CD14-positive monocyte (primary cell): ENCODE measurements at regions not wholly inside any gene's neighbourhood (a gene's known extent, or its start where the extent isn't known, plus 50 kb on each side); places are given as distances from the start of the nearest gene placed in this dataset.

Source experiments
- DNase-seq, 3 donors: peaks; one replicate each; pipeline ENCODE4 v3.0.0-alpha.2; 2011 to 2022
- H2AFZ ChIP-seq: 2 replicates; pipeline ENCODE4 v1.6.0; 2012; ENCODE audit warnings: mild to moderate bottlenecking, low read depth, low read length, inconsistent platforms; ENCODE audit not compliant: insufficient read depth, poor library complexity, severe bottlenecking
- H3K27ac ChIP-seq, 2 donors: 1 replicate in 1 of 2; 2 replicates in 1 of 2; pipeline ENCODE4 v1.5.1; 2012 to 2013; ENCODE audit warnings: low read length in 2 of 2, control low read depth in 1 of 2, inconsistent platforms in 1 of 2, low read depth in 1 of 2, mild to moderate bottlenecking in 1 of 2
- H3K27me3 ChIP-seq, 2 donors: one replicate each; pipeline versions ENCODE4 v1.6.0 to v1.6.1; 2011 to 2013; ENCODE audit warnings: low read length in 2 of 2; ENCODE audit not compliant: control insufficient read depth in 2 of 2, insufficient read depth in 2 of 2
- H3K36me3 ChIP-seq, 2 donors: replicated peaks in 1 of 2; 1 replicate in 1 of 2; 2 replicates in 1 of 2; pipeline versions ENCODE4 v1.5.1 to v1.6.1; 2012 to 2013; ENCODE audit warnings: low read length in 2 of 2, control low read depth in 1 of 2, inconsistent platforms in 1 of 2, mild to moderate bottlenecking in 1 of 2; ENCODE audit not compliant: insufficient read depth in 2 of 2, control insufficient read depth in 1 of 2
- H3K4me1 ChIP-seq, 2 donors: 1 replicate in 1 of 2; 2 replicates in 1 of 2; pipeline versions ENCODE4 v1.5.1 to v1.6.1; 2012 to 2013; ENCODE audit warnings: low read length in 2 of 2, control low read depth in 1 of 2, inconsistent platforms in 1 of 2, mild to moderate bottlenecking in 1 of 2, moderate library complexity in 1 of 2; ENCODE audit not compliant: insufficient read depth in 2 of 2, control insufficient read depth in 1 of 2
- H3K4me2 ChIP-seq: replicated peaks from 2 replicates; pipeline ENCODE3; 2012; ENCODE audit warnings: low read length, moderate library complexity, mild to moderate bottlenecking; ENCODE audit not compliant: poor library complexity, severe bottlenecking; ENCODE audit errors: extremely low read depth
- H3K4me3 ChIP-seq, 3 experiments: fragments of 200-600 bp in 1 of 3; sonication (generic) in 1 of 3; replicated peaks in 1 of 3; 1 replicate in 2 of 3; 2 replicates in 1 of 3; pipeline ENCODE4 v1.5.1; 2011 to 2013; ENCODE audit warnings: low read length in 3 of 3, mild to moderate bottlenecking in 3 of 3, control low read depth in 2 of 3, low read depth in 2 of 3, inconsistent platforms in 1 of 3, moderate library complexity in 1 of 3
- H3K79me2 ChIP-seq: 2 replicates; pipeline ENCODE4 v1.6.0; 2012; ENCODE audit warnings: mild to moderate bottlenecking, control low read depth, inconsistent platforms, low read length, moderate library complexity; ENCODE audit not compliant: insufficient read depth
- H3K9ac ChIP-seq: 2 replicates; pipeline ENCODE4 v1.6.0; 2017; ENCODE audit warnings: low read length, mild to moderate bottlenecking; ENCODE audit not compliant: insufficient read depth, poor library complexity, severe bottlenecking
- H3K9me3 ChIP-seq, 2 donors: replicated peaks in 1 of 2; 1 replicate in 1 of 2; 2 replicates in 1 of 2; pipeline versions ENCODE4 v1.5.1 to v1.6.1; 2012 to 2013; ENCODE audit warnings: low read length in 2 of 2, control low read depth in 1 of 2; ENCODE audit not compliant: control insufficient read depth in 1 of 2, insufficient read depth in 1 of 2
- H4K20me1 ChIP-seq: 2 replicates; pipeline ENCODE4 v1.6.0; 2012; ENCODE audit warnings: mild to moderate bottlenecking, low read length, control low read depth, moderate library complexity; ENCODE audit not compliant: insufficient read depth
- H3K27ac Mint-ChIP-seq, 7 donors: one replicate each; pipeline ENCODE4 v1.8.0; 2020; ENCODE audit warnings: mild to moderate bottlenecking in 7 of 7, mixed read lengths in 7 of 7, moderate library complexity in 6 of 7, inconsistent platforms in 2 of 7
- H3K27me3 Mint-ChIP-seq, 3 donors: one replicate each; pipeline ENCODE4 v1.8.0; 2021 to 2022; ENCODE audit warnings: low read depth in 3 of 3, mild to moderate bottlenecking in 3 of 3, mixed read lengths in 3 of 3, moderate library complexity in 3 of 3, inconsistent platforms in 1 of 3
- H3K36me3 Mint-ChIP-seq, 2 donors: one replicate each; pipeline ENCODE4 v1.8.0; 2020; ENCODE audit warnings: mixed read lengths in 2 of 2, inconsistent platforms in 1 of 2, mild to moderate bottlenecking in 1 of 2
- H3K4me1 Mint-ChIP-seq: one replicate; pipeline ENCODE4 v1.8.0; 2020; ENCODE audit warnings: mild to moderate bottlenecking, mixed read lengths
- H3K4me3 Mint-ChIP-seq, 2 donors: one replicate each; pipeline ENCODE4 v1.8.0; 2020; ENCODE audit warnings: mild to moderate bottlenecking in 2 of 2, mixed read lengths in 2 of 2, moderate library complexity in 1 of 2
- H3K9me3 Mint-ChIP-seq, 7 donors: one replicate each; pipeline ENCODE4 v1.8.0; 2020 to 2022; ENCODE audit warnings: mixed read lengths in 7 of 7, mild to moderate bottlenecking in 6 of 7, moderate library complexity in 6 of 7, inconsistent platforms in 2 of 7
- CTCF ChIP-seq: fragments of 200-600 bp; IDR thresholded peaks from one replicate; pipeline ENCODE4 v1.8.0; 2022; ENCODE audit warnings: antibody characterized with exemption, mild to moderate bottlenecking
- WGBS: methylation state at CpG from one replicate; pipeline ENCODE4 v1.1.5; 2013; ENCODE audit warnings: missing lambda C conversion rate; ENCODE audit not compliant: insufficient coverage; 5-methylcytosine and 5-hydroxymethylcytosine counted together
- intact Hi-C, 2 donors: fragments of 100-400 bp; cut with micrococcal nuclease; formaldehyde crosslinking; loops; one replicate each; pipeline versions ENCODE4 v1.15.0 to v1.15.1; 2023

- Mint-ChIP-seq H3K36me3 (no peaks in the 10 kb centered on the region), H3K27me3 (peaks cover 2 to 3% (median 2%) of the 10 kb centered on the region in 3 donors), H3K9me3 (peaks cover 0 to 2% (median 0%) of the 10 kb centered on the region in 7 donors), H3K27ac (no peak overlapping the region), H3K4me3 (no peak overlapping the region), H3K4me1 (no peaks in the 10 kb centered on the region)
- no peak for DNase-seq
- no peaks in the 10 kb centered on the region for H3K27me3 ChIP-seq
- no peaks in the 10 kb centered on the region for H3K79me2 ChIP-seq
- no peak overlapping the region for H3K27ac ChIP-seq
- no peaks in the 10 kb centered on the region for H3K36me3 ChIP-seq
- intact Hi-C loops, result no loop called here
- no peak overlapping the region for H2AFZ ChIP-seq
- H4K20me1 ChIP-seq, result no peaks in the 10 kb centered on the region
- H3K4me1 ChIP-seq, result no peaks in the 10 kb centered on the region
- no peak overlapping the region for H3K4me3 ChIP-seq
- H3K9me3 ChIP-seq, result no peaks in the 10 kb centered on the region
- WGBS, result no CpG with 5 or more reads among the region's 6 CpGs
- no peak for TF ChIP-seq CTCF
- no peak overlapping the region for H3K9ac ChIP-seq
- H3K4me2 ChIP-seq, result no peak overlapping the region
These were observed 228.3 kb upstream of the C9orf72 start for GRCh38 chr9:27801545-27801944.

- WGBS, result 93% methylated on average over 3 of the region's 3 CpGs
- H3K4me3 Mint-ChIP-seq, result no peak overlapping the region
- no peak overlapping the region for H3K27ac Mint-ChIP-seq
These were observed 229.1 kb upstream of the C9orf72 start for GRCh38 chr9:27802418-27802817.

More at GRCh38 chr9:27802418-27802817, 229.1 kb upstream of the C9orf72 start:
- H3K4me1 ChIP-seq, result no peaks in the 10 kb centered on the region
- no peak overlapping the region for H3K4me3 ChIP-seq
- no peak overlapping the region for H2AFZ ChIP-seq
- H3K36me3 ChIP-seq, result no peaks in the 10 kb centered on the region
- H3K79me2 ChIP-seq, result no peaks in the 10 kb centered on the region
- Mint-ChIP-seq H3K27me3 (peaks cover 0 to 3% (median 1%) of the 10 kb centered on the region in 3 donors), H3K9me3 (peaks cover 0 to 2% (median 0%) of the 10 kb centered on the region in 7 donors), H3K4me1 (no peaks in the 10 kb centered on the region), H3K36me3 (no peaks in the 10 kb centered on the region)
- no peak overlapping the region for H3K27ac ChIP-seq
- intact Hi-C loops, result no loop called here
- H3K9ac ChIP-seq, result no peak overlapping the region
- no peak for TF ChIP-seq CTCF
- H3K4me2 ChIP-seq, result no peak overlapping the region
- no peaks in the 10 kb centered on the region for H3K9me3 ChIP-seq
- H4K20me1 ChIP-seq, result no peaks in the 10 kb centered on the region
- no peak for DNase-seq
- no peaks in the 10 kb centered on the region for H3K27me3 ChIP-seq
